ENCODE measurements at regions not wholly inside any gene's neighbourhood (a gene's known extent, or its start where the extent isn't known, plus 50 kb on each side); places are given as distances from the start of the nearest gene placed in this dataset.

GRCh38 chr7:95658676-95659075 is 62.4 kb upstream of the PDK4 start:
- TF ChIP-seq SPI1 (IDR thresholded peaks at IDR 0.05; ENCODE audit: low read depth, low read length), result no peak
- no peak for TF ChIP-seq POLR2A (IDR thresholded peaks at IDR 0.05; ENCODE audit: low read depth, low read length)
